ENCODE measurements at regions not wholly inside any gene's neighbourhood (a gene's known extent, or its start where the extent isn't known, plus 50 kb on each side); places are given as distances from the start of the nearest gene placed in this dataset.

DNA sequence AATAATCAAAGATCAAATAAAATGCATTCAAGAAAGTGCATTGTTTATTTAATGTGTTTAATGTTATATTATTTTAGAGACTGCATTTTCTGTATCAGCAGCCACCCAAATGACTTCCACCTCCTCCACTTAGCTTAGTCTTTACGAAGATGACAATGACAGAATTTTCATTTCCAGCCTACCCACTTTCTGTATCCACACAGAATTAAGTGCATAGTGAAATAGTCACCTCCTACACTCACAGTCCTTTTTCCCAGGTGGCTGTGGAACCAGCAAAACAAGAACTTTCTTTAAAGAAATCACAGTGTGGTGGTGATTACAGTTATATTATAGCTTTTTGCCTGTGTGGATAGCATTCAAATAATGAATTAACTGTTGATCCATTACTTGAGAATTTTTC lies 66.2 kb upstream of the KCNK1 start:
- peaks cover 14% of the 10 kb centered on the region for H3K9me3 Mint-ChIP-seq
- H3K27ac Mint-ChIP-seq, result no peak overlapping the region
- H3K36me3 Mint-ChIP-seq (ENCODE audit: low read depth), result no peaks in the 10 kb centered on the region
- no peak overlapping the region for H3K4me3 Mint-ChIP-seq
- DNase-seq, result no peak
- TF ChIP-seq, protein P1, sequence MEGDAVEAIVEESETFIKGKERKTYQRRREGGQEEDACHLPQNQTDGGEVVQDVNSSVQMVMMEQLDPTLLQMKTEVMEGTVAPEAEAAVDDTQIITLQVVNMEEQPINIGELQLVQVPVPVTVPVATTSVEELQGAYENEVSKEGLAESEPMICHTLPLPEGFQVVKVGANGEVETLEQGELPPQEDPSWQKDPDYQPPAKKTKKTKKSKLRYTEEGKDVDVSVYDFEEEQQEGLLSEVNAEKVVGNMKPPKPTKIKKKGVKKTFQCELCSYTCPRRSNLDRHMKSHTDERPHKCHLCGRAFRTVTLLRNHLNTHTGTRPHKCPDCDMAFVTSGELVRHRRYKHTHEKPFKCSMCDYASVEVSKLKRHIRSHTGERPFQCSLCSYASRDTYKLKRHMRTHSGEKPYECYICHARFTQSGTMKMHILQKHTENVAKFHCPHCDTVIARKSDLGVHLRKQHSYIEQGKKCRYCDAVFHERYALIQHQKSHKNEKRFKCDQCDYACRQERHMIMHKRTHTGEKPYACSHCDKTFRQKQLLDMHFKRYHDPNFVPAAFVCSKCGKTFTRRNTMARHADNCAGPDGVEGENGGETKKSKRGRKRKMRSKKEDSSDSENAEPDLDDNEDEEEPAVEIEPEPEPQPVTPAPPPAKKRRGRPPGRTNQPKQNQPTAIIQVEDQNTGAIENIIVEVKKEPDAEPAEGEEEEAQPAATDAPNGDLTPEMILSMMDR (IDR thresholded peaks at IDR 0.05), result no peak
- peaks cover 10% of the 10 kb centered on the region for H3K27me3 Mint-ChIP-seq (ENCODE audit: low read depth, poor library complexity)
- peaks cover 8% of the 10 kb centered on the region for H3K4me1 Mint-ChIP-seq

- Mint-ChIP-seq H3K9me3 (peaks cover 14% of the 10 kb centered on the region), H3K27me3 (ENCODE audit: low read depth, poor library complexity) (peaks cover 10% of the 10 kb centered on the region), H3K4me1 (no peaks in the 10 kb centered on the region), H3K27ac (no peak overlapping the region), H3K4me3 (no peak overlapping the region), H3K36me3 (ENCODE audit: low read depth) (no peaks in the 10 kb centered on the region)
- TF ChIP-seq, protein P1 (IDR thresholded peaks at IDR 0.05), result no peak
- no peak for DNase-seq
Measured at GRCh38 chr1:233549404-233549803, 64.5 kb upstream of the KCNK1 start.

DNA sequence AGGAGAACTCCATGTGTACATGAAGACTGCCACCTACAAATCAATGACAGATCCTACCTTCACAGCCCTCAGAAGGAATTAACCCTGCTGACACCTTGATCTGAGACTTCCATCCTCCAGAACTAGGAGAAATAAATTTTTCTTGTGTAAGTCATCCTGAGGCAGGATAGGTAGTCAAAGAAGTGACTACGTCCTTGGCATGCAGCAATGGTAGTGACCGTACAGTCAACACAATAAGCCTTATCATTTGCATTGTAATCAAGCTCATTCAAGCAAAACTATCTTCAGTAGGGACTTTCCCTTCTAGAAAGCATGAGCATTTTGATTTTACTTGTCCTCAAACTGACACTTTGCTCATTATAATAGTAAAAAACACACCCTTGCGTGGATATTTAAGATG lies 64.0 kb upstream of the KCNK1 start:
- Mint-ChIP-seq H3K4me3 (no peak overlapping the region), H3K36me3 (ENCODE audit: low read depth) (no peaks in the 10 kb centered on the region), H3K9me3 (peaks cover 14% of the 10 kb centered on the region), H3K4me1 (no peaks in the 10 kb centered on the region), H3K27ac (no peak overlapping the region), H3K27me3 (ENCODE audit: low read depth, poor library complexity) (peaks cover 10% of the 10 kb centered on the region)
- no peak for DNase-seq
- TF ChIP-seq, protein P1 (IDR thresholded peaks at IDR 0.05), result no peak

DNA sequence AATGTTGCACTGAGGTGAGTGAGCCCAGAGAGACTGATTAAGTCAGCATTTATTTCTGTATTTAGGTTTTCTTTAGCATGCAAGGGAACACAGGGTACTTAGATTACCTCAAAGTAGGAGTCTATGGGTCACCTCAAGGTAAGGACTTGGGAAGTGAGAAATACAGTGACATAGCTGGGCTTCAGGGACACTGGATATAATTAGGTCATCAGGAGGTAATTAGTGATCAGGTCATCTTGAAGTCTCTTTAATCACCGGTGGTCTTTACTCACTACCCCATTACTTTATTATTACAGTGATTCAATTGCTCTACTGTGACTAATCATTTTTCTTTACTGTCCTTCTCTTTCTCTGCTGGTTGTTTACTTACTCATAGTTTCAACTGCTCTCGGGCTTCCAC lies 59.9 kb upstream of the KCNK1 start:
- no peak overlapping the region for H3K27ac Mint-ChIP-seq
- peaks cover 14% of the 10 kb centered on the region for H3K27me3 Mint-ChIP-seq (ENCODE audit: low read depth, poor library complexity)
- no peak for DNase-seq
- H3K4me1 Mint-ChIP-seq, result no peaks in the 10 kb centered on the region
- no peaks in the 10 kb centered on the region for H3K36me3 Mint-ChIP-seq (ENCODE audit: low read depth)
- TF ChIP-seq, protein P1 (IDR thresholded peaks at IDR 0.05), result no peak
- H3K4me3 Mint-ChIP-seq, result no peak overlapping the region
- no peaks in the 10 kb centered on the region for H3K9me3 Mint-ChIP-seq

DNA sequence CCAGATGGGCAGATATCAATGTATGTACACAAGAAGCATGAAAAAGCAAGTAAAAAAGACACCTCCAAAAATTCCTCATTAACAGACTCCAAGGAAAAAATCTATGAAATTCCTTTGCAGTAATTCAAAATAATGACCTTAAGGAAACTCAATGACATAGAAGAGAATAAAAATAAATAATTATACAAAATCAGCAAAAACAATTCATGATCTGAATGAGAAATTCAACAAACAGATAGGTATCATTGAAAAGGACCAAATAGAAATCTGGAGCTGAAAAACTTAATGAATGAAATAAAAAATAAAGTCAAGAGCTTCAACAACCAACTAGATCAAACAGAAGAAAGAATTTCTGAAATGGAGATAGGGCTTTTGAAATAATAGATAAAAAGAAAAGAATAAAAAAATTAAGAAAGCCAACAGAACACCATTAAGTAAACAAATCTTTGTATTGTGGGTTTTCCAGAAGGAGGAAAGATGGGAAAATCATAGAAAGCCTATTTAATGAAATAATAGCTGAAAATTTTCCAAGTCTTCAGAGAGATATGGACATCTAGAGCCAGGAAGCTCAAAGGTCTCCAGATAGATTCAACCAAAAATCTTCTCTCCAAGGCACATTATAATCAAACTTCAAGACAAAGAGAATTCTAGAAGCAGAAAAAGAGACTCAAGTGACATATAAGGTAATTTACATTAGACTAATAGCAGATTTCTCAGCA lies 52.0 kb upstream of the KCNK1 start:
- peaks cover 18% of the 10 kb centered on the region for H3K27me3 Mint-ChIP-seq (ENCODE audit: low read depth, poor library complexity)

More for the DNA sequence above, 52.0 kb upstream of the KCNK1 start:
- Mint-ChIP-seq H3K4me3 (no peak overlapping the region), H3K36me3 (ENCODE audit: low read depth) (no peaks in the 10 kb centered on the region), H3K4me1 (no peaks in the 10 kb centered on the region), H3K9me3 (peaks cover 57% of the 10 kb centered on the region), H3K27ac (no peak overlapping the region)
- no peak for DNase-seq
- TF ChIP-seq, protein P1 (IDR thresholded peaks at IDR 0.05), result no peak

All from nephron progenitor cell (in vitro differentiated cells).